ENCODE measurements at regions not wholly inside any gene's neighbourhood (a gene's known extent, or its start where the extent isn't known, plus 50 kb on each side); places are given as distances from the start of the nearest gene placed in this dataset.

GRCh38 chr2:15744820-15745219 is 153.2 kb downstream of the DDX1 start:
- H3K27me3 ChIP-seq, result no peaks in the 10 kb centered on the region
- peak overlapping the region in 2 of 4 donors; percentile 37 to 41 for H3K27ac ChIP-seq
- H3K4me1 ChIP-seq, result peaks cover 0 to 40% (median 37%) of the 10 kb centered on the region in 4 donors
- H3K36me3 ChIP-seq, result no peaks in the 10 kb centered on the region
- intact Hi-C loops (cut with DNase I), result no loop called here
- WGBS, 2 donors, result 89 to 93% methylated on average over 5 of the region's 5 CpGs
- no peak for TF ChIP-seq EP300 (IDR thresholded peaks at IDR 0.05)
- TF ChIP-seq CTCF (IDR thresholded peaks at IDR 0.05), result no peak
- no peak for TF ChIP-seq POLR2A (IDR thresholded peaks at IDR 0.05)
- TF ChIP-seq POLR2AphosphoS5 (IDR thresholded peaks at IDR 0.05), result no peak
- no peak overlapping the region for H3K4me3 ChIP-seq
- no peaks in the 10 kb centered on the region for H3K9me3 ChIP-seq
- no peak for DNase-seq

GRCh38 chr2:15745350-15745749 is 153.7 kb downstream of the DDX1 start:
- no peak overlapping the region for H3K4me3 ChIP-seq
- no peaks in the 10 kb centered on the region for H3K27me3 ChIP-seq
- H3K27ac ChIP-seq, result peak overlapping the region in 2 of 4 donors; percentile 37 to 41
- peaks cover 0 to 45% (median 42%) of the 10 kb centered on the region in 4 donors for H3K4me1 ChIP-seq
- intact Hi-C loops (cut with DNase I), result no loop called here
- TF ChIP-seq POLR2A (IDR thresholded peaks at IDR 0.05) (no peak), POLR2AphosphoS5 (IDR thresholded peaks at IDR 0.05) (peak in 3 of 4 donors; percentile 8 to 29 (median 20)), EP300 (IDR thresholded peaks at IDR 0.05) (no peak)
- H3K36me3 ChIP-seq, result no peaks in the 10 kb centered on the region
- no peaks in the 10 kb centered on the region for H3K9me3 ChIP-seq
- 63 to 79% methylated on average over 3 of the region's 3 CpGs for WGBS, 2 donors
- DNase-seq, result no peak

- H3K27ac ChIP-seq, result peak overlapping the region in 1 of 4 donors; percentile 41
- no peaks in the 10 kb centered on the region for H3K9me3 ChIP-seq
- H3K4me1 ChIP-seq, result peaks cover 0 to 52% (median 46%) of the 10 kb centered on the region in 4 donors
- intact Hi-C loops (cut with DNase I), result no loop called here
- no peaks in the 10 kb centered on the region for H3K36me3 ChIP-seq
- TF ChIP-seq CTCF (IDR thresholded peaks at IDR 0.05), result no peak
- no peak overlapping the region for H3K4me3 ChIP-seq
- no peaks in the 10 kb centered on the region for H3K27me3 ChIP-seq
- 69 to 73% methylated on average over 6 of the region's 6 CpGs for WGBS, 2 donors
- no peak for DNase-seq
Observed at GRCh38 chr2:15745907-15746702, 154.4 kb downstream of the DDX1 start.

- Histone ChIP-seq H3K36me3 (no peaks in the 10 kb centered on the region), H3K27me3 (no peaks in the 10 kb centered on the region), H3K4me3 (no peak overlapping the region), H3K9me3 (no peaks in the 10 kb centered on the region), H3K27ac (no peak overlapping the region), H3K4me1 (peaks cover 0 to 52% (median 46%) of the 10 kb centered on the region in 4 donors)
- intact Hi-C loops (cut with DNase I), result no loop called here
- WGBS, 2 donors, result 88 to 93% methylated on average over 6 of the region's 6 CpGs
- TF ChIP-seq CTCF (IDR thresholded peaks at IDR 0.05), result no peak
- TF ChIP-seq POLR2A (IDR thresholded peaks at IDR 0.05), result no peak
- no peak for TF ChIP-seq EP300 (IDR thresholded peaks at IDR 0.05)
- no peak for TF ChIP-seq POLR2AphosphoS5 (IDR thresholded peaks at IDR 0.05)
- DNase-seq, result no peak
Observed at GRCh38 chr2:15746703-15747550, 155.3 kb downstream of the DDX1 start.

Data from sigmoid colon (tissue), 6 donors.